GM18858 (cell line): ENCODE measurements at regions not wholly inside any gene's neighbourhood (a gene's known extent, or its start where the extent isn't known, plus 50 kb on each side); places are given as distances from the start of the nearest gene placed in this dataset.
"Not testable (repeated sequence)": the region's sequence is repeated elsewhere in the genome, so short reads cannot be mapped to it uniquely, and the experiment has no call there.

ENCODE experiments used
- ATAC-seq: cut with Tn5 transposase; IDR thresholded peaks from one replicate; pipeline ENCODE4 v1.9.1; 2021; ENCODE audit not compliant: unreplicated experiment

DNA sequence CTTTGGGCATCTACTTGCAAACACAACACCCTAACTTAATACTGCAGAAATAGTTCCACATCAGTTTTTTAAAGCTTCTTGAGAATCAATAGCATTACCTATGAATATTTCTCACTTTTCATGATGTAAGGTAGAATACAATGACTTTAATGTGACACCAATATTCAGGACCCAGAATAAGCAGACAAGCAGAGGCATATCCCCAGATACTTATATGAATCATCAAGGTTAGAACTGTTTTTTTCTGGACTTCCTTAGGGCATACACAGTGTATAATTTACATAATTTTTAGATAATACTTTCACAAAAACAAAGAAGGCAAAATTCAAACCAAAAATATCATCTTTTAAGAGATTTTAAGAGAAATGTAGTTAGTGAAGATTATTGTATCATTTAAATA is 885.8 kb downstream of the FSCB start:
- ATAC-seq = no peak

DNA sequence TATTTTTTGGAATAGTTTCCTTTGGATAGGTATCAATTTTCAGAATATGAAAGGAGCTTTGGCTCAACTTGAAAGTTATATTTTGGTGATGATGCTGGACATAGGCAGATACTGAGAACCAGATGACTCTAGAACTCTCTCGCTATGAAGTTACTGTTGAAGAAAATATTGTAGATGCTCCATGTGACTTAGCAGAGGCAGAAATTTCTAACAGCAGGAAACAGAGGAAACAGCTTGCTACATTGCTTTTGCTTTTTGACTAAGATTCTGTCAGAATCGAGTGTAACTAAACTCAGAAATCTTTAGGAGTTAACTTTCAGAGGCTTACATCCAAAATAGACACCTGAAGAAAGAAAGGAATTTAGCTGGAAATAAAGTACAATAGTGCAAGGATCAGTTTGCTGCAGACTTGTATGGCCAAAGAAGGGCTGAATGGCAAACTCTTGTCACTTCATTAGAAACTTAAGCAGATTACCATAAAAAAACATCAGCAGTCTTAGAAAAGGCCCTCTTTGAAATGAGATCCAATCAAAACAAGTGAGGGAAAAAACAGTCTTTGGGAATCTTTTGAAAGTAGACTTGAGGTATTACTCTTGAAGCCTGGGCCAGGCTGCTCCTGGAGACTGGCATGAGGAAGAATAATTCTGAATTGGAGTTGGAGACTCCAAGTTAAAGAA is 911.8 kb downstream of the FSCB start:
- no peak for ATAC-seq

DNA sequence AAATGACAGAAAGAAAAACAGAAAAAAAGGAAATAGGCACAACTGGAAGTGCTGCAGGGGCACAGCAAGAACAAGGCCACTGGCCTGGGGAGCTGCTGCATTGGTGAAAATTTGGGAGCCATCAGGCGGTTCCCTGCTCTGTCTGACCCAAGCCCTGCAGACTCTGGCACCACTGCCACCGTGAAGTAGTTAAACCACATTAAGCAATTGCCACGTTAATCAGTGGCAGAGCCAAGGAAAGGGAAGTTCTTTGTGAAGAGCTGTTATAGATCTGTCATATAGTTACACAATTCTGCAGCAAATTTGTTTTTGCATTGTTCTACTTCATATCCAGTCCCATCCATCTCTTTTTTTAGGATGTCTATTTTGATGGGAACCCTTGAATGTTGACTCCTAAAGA is 915.3 kb downstream of the FSCB start:
- ATAC-seq = no peak

DNA sequence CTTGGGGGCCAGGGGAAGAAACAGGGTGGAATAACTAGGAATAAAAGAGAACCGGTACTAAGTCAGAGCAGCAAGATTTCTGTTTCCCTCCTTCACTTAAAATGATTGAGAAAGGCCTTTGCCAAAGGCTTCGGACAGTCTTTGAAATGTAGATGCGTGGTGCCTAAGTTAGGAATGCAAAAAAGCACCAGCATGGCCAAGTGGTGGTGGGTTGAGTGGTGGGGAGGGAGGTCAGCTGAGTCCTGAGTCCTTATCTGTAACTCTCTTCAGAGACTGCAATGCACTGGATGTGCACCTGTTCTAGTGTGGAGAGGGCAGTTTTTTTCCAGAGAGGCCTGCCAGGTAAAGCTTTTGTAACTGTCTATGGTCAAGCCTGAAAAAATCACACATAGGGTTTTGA is 919.9 kb downstream of the FSCB start:
- no peak for ATAC-seq

DNA sequence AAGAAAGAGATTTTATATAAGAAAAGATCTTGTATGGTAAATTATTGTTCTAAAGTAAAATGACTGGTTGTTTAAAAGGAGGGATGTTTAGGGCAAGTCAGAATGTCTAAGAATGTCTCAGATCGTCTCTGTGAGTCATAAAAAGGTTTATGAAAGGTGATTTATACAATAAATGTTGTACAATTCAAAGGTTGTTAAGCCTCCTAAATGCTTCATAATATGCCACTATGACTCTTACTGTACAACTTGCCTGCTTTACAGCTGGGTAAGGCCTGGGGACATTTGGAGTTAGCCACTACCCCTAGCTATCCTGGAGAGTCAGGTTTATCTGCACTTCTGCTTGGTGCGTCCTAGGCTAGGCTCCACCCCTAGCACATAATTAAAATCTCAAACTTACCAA is 927.4 kb downstream of the FSCB start:
- ATAC-seq = no peak

DNA sequence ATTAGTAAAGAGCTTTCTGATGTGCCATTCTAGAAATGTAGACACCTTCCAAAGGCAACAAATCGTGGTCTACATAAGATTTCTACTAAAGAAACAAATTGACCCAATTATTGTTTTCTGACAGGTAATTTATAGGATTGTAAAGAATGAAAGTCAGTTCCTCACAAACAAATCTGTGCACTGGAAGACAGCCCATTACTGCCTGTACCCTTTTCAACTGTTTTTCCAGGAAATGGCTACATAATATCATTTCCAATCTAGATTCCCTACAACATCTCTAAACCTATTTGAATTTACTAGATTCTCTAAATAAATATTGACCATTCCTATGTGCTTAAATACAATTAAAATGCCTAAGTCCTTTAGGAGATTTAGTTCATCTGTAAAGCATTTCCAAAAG is 939.1 kb downstream of the FSCB start:
- no peak for ATAC-seq

DNA sequence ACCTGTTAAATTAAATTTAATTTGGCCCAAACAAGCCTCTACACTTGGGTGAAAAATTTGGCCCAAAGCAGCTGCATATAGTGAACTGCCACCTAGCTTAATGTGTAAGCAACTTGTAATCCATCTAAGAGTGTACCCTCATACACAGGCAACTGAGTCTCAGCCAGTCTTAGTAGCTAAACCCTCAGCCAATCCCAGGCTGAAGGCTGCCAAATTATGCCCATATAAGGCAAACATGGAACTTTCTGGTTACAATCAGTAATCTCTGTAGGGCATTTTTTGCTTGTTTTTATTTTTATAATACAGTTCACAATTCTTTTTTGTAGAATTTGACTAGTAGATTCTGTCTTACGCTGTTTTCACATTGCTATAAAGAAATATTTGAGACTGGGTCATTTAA is 958.7 kb downstream of the FSCB start:
- no peak for ATAC-seq

DNA sequence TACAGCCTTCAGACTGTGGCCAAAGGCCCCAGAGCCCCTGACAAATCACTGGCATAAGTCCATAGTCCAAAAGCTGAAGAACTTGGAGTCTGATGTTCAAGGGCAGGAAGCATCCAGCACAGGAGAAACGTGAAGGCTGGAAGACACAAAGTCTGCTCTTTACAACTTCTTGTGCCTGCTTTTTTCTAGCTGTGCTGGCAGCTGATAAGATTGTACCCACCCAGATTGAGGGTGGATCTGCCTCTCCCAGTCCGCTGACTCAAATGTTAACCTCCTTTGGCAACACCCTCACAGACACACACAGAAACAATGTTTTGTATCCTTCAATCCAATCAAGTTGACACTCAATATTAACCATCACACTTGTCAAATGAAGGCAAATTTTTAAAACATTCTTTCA is 959.5 kb downstream of the FSCB start:
- not testable (repeated sequence) for ATAC-seq

DNA sequence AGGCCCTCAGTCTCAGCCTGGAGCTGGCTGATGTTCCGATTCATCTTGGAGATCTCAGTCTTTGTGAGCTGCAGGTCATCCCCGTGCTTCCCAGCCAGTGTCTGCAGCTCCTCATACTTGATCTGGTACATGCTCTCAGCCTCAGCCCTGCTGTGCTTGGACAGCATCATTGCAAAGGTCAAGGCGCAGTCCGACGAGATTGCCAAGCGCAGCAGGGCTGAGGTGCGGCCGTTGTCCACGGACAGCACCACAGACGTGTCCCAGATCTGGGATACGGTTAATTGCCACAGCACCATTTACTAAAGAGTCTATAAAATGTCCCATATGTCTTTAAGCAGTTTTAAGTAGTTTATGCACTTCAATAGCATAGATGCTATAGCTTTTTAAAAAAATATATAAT is 965.7 kb downstream of the FSCB start:
- no peak for ATAC-seq

DNA sequence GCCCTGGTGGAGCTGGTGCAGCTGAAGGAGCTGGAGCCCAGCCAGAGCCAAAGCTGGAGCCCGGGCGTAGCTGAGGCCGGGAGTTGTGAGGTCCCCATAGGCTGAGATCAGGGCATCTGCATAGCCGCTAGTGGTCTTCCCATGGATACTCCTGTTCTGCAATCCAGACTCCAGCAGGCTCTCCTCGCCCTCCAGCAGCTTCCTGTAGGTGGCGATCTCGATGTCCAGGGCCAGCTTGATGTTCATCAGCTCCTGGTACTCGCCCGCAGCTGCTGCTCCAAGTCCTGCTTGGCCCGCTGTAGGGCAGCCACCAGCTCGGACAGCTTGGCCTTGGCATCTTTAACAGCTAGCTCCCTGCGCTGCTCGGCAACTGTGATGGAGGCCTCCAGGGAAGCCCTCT is 966.1 kb downstream of the FSCB start:
- no peak for ATAC-seq

DNA sequence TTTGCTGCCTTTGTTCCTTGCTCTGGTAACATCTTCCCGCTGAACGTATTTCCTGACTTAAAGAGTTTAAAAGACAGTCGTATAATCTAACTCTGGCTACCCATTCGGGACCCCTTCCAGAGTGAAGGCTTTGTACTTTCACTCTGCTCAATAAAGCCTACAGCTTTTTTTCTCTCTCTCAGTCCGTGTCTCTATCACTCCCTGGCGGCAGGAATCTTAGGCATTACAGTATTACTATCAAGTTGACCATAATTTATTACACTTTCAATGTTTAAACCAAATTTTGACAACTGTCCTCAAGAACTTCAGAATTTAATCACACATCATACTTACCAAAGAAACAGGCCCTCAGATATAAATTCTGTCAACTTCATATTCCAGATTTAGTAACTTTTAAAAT is 967.9 kb downstream of the FSCB start:
- ATAC-seq = no peak

DNA sequence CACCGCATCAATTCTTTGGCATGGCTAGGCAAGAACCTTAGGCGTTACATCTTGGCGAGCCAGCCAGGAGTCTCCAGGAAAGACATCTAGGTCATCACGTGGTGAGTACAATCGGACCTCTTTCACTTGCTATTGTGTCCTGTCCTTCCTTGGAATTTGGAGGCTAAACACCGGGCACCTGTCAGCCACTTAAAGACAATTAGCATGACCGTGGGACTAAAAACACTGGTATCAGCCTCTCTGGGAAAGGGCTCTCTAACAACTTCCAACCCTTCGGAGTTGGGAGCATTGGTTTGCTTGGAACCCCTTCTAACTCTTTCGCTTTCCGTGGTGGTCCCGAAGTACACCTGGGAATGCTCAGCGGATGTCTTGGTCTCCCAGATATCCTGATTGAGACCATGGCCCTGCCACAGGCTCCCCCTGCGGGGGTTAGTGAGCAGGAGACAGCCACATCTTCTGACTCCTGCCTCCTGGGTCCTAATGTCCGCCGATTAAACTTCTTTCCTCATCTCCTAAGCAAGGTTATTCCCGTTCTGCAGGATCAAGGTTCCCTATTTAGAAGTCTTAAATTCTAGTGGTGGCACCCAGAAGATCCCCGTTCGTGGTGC is 971.7 kb downstream of the FSCB start:
- ATAC-seq = no peak

DNA sequence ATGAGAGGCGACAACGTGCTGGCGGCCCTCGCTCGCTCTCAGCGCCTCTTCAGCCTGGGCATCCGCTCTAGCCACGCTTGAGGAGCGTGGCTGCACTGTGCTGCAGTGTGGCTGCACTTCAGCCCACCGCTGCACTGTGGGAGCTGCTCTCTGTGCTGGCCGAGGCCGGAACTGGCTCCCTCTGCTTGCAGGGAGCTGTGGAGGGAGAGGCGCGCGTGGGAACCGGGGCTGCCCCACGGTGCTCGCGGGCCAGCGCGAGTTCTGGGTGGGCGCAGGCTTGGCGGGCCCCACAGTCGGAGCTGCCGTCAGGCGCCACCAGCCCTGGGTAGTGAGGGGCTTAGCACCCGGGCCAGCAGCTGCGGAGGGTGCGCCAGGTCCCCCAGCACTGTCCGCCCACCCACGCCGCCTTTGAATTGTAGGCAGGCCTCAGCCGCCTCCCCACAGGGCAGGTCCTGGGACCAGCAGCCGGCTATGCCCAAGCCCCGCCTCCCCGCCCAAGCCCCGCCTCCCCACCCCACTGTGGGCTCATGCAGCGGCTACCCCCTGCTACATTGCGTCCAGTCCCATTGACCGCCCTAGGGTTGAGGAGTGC is 974.2 kb downstream of the FSCB start:
- ATAC-seq = no peak

DNA sequence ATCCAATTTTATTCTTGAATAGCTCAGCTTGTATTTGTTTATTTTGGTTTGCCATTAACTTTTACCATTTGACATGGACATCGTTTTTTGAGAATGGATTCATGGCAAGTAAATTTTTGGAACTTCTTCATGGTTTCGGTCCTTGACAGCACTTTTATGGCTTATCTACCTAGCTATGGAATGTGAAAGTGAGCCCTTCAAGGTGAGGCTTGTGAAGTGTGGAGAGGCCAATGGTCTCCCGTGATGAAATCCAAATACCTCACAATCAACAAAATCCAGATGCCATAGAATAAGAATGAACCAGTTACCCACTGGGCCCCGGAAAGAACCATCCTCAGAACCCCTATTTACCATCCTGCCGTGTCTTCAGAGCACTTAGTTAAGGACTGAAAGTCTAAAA is 978.8 kb downstream of the FSCB start:
- no peak for ATAC-seq

DNA sequence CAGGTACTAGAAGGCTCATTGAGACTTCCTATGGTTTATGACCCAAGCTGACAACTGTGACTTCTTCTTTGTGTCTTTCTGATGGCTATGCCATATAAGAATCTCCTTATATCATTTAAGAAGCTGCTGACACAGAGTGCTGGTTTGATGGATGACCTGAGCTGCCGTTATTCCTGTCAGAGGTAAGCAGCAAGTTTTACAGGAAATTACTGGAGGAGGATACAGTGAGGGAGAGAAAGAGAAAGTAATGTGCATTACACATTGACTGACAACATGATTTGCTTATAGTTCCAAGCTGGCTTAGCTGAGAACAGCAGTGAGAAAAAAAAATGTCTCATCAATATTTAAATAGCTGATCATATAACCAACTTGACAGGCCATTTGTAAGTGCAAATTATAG is 981.4 kb downstream of the FSCB start:
- no peak for ATAC-seq

DNA sequence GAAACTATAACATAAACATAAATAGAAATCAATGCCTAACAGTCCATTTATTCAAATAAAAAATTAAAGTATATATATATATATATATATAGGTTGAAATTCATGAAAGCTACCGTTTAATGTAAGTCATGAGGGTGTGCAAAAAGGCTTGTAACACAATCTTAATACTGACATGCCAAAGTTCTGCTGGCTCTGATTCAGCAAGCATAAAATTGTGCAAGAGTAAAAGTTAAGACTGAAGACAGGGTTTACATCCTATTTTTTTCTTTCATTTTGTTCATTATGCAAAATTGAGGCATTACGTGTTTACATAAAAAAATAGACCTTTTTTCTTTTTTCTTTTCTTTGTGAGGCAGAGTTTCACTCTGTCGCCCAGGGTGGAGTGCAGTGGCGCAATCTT is 984.2 kb downstream of the FSCB start:
- no peak for ATAC-seq

DNA sequence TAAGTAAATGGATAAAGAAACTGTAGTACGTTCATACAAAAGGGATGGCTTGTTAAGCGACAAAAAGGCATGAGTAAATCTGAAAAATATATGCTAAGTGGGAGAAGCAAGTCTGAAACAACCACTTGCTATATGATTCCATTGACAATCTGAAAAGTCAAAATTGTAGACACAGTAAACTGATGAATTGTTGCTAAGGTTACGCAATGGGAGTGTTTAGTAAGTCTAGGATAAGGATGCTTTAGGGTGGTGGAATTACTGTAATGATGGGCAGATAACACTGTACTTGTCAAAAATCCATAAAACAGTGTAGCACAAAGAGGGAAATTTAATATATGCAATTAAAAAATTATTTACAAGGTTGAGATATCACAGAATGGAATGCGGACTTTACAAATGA is 984.9 kb downstream of the FSCB start:
- ATAC-seq = no peak

DNA sequence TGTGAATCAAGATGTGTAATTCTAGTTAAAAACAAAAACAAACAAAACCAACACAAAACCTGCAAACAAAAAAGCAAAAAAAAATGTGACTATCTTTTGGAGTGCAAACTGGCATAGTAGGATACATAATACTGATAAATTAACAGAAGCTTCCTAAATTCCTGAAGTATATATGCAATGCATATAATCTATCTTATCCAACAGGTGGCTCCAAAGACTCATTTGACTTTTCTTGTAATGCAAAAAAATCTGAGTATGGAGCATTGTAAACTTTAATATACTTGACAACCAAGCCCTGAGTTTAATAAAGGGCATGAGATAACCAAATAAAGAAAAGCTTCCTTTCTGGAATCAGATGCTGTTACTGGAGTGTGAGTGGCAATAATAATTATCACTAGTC is 1003.6 kb downstream of the FSCB start:
- no peak for ATAC-seq

DNA sequence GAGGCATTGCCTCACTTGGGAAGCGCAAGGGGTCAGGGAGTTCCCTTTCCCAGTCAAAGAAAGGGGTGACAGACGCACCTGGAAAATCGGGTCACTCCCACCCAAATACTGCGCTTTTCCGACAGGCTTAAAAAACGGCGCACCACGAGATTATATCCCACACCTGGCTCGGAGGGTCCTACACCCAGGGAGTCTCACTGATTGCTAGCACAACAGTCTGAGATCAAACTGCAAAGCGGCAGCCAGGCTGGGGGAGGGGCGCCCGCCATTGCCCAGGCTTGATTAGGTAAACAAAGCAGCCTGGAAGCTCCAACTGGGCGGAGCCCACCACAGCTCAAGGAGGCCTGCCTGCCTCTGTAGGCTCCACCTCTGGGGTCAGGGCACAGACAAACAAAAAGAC is 1014.7 kb downstream of the FSCB start:
- not testable (repeated sequence) for ATAC-seq

DNA sequence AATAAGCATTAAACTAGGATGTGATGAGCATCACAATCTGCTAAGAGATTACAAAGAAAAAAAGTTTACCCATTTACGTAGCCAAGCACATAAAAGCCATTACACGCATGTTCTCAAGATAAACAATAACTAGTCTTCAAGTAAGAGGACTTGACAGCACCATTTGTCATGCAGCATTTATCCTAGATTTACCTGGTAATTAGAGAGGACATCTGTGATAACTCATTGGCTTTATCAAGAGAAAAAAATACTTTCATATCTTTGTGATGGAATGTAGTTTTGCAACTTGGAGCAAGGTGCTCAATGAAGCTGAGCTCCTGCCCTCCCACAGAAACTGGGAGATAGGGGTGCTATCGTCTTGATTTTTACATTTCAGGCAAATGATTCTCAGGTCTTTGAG is 1023.7 kb downstream of the FSCB start:
- ATAC-seq = no peak

DNA sequence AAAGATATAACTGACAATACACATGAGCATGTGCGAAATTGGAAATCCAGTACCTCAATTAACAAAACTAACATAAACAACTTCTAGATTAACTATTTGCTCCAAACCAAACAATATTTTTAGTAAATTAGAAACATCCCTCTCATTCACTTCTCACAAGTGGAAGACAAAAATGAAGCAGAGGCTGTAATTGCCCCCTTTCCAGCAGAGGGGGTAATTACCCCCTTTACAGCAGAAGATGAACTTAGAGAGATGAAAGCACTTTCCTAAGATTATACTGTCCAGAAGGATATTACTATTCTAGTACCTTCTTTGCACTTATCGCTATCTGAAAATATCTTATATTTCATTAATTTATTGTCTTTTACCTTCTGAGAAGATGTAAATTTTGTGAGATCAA is 1025.2 kb downstream of the FSCB start:
- ATAC-seq = no peak

DNA sequence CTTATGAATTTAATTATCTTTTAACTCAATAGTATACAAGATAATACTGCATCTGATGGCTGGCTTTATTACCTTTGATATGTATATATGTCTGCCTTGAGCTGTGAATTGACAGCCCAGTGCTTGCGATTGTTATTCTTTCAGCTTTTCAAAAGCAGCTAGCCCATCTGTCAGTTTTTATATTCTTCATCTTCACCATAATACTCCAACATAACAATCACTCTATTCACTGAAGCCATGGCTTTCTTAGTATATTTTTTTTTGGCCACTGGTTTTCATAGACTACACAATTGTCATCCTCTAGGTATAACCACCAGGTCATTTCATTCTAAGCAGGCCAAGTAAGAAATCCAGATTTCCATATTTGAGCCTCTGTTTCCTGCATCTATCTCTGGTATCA is 1026.1 kb downstream of the FSCB start:
- ATAC-seq = no peak
